ENCODE measurements at regions not wholly inside any gene's neighbourhood (a gene's known extent, or its start where the extent isn't known, plus 50 kb on each side); places are given as distances from the start of the nearest gene placed in this dataset.

GRCh38 chr15:95680728-95681127 is 649.8 kb upstream of the NR2F2 start:
- H3F3A ChIP-seq (ENCODE audit: control insufficient read depth, insufficient read depth), result no peaks in the 10 kb centered on the region
- no peak overlapping the region for H3K27ac ChIP-seq (ENCODE audit: low read depth, low read length)
- H3K36me3 ChIP-seq (ENCODE audit: control insufficient read depth, low read length), result no peaks in the 10 kb centered on the region
- no peak overlapping the region for H3K4me3 ChIP-seq (ENCODE audit: low read length)
- no peaks in the 10 kb centered on the region for H3K9me3 ChIP-seq (ENCODE audit: control insufficient read depth, insufficient read depth, low read length)
- no peaks in the 10 kb centered on the region for H3K27me3 ChIP-seq (ENCODE audit: control insufficient read depth, low read length)
- TF ChIP-seq CTCF (IDR thresholded peaks at IDR 0.05; ENCODE audit: low read depth, low read length, poor library complexity, severe bottlenecking) (no peak), EZH2phosphoT487 (IDR thresholded peaks at IDR 0.05; ENCODE audit: borderline replicate concordance, low read length) (no peak)
- no peak overlapping the region for H3K4me2 ChIP-seq (ENCODE audit: low read length)
- no peaks in the 10 kb centered on the region for H3K4me1 ChIP-seq (ENCODE audit: control insufficient read depth, low read length)
- H3K79me2 ChIP-seq (ENCODE audit: control insufficient read depth, low read length), result no peaks in the 10 kb centered on the region
- no peaks in the 10 kb centered on the region for H4K20me1 ChIP-seq (ENCODE audit: control insufficient read depth, insufficient read depth, low read depth, low read length)
- H3K9me2 ChIP-seq (replicated peaks; ENCODE audit: control insufficient read depth, low read length), result no peaks in the 10 kb centered on the region

DNA sequence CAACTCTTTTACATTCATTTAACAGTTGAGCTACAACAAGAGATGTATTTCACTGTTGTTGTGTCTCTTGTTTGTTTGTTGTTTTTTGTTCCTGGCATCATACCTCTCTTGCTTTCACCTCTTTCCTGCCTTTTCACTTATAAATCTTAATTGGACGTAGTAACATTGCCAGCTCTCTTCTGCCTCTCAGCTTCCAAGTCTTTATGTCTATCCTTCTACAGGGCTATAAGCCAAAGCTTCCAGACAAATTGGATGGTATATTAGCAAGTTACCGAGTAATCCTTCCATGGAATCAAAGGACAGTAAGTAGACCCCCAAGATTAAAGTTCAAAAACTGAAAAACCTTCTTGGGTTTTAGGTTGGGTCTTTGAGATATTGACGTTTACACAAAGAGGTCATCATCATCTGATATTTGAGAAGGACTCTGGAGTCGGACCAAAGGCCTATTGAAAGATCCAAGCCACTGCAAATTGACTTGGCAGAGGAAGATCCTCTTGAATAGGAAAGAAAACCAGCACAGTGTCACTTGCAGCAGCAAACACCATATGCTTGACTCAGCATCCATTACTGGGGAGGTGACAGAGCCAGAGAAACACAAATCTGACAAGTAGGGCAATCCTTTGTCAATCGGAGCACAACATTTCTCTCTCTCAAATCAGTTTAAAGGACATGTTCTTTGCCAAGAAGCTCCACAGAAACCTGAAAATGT is 648.5 kb upstream of the NR2F2 start:
- Histone ChIP-seq H3K79me2 (ENCODE audit: control insufficient read depth, low read length) (no peaks in the 10 kb centered on the region), H3K9me3 (ENCODE audit: control insufficient read depth, insufficient read depth, low read length) (no peaks in the 10 kb centered on the region), H3K36me3 (ENCODE audit: control insufficient read depth, low read length) (no peaks in the 10 kb centered on the region), H3K4me3 (ENCODE audit: low read length) (no peak overlapping the region), H3K27ac (ENCODE audit: low read depth, low read length) (no peak overlapping the region), H3F3A (ENCODE audit: control insufficient read depth, insufficient read depth) (no peaks in the 10 kb centered on the region), H3K4me1 (ENCODE audit: control insufficient read depth, low read length) (no peaks in the 10 kb centered on the region), H3K27me3 (ENCODE audit: control insufficient read depth, low read length) (no peaks in the 10 kb centered on the region), H3K9me2 (replicated peaks; ENCODE audit: control insufficient read depth, low read length) (no peaks in the 10 kb centered on the region), H3K4me2 (ENCODE audit: low read length) (no peak overlapping the region), H4K20me1 (ENCODE audit: control insufficient read depth, insufficient read depth, low read depth, low read length) (no peaks in the 10 kb centered on the region)
- TF ChIP-seq EZH2phosphoT487 (IDR thresholded peaks at IDR 0.05; ENCODE audit: borderline replicate concordance, low read length) (no peak), CTCF (IDR thresholded peaks at IDR 0.05; ENCODE audit: low read depth, low read length, poor library complexity, severe bottlenecking) (no peak)

GRCh38 chr15:95684126-95684525 is 646.4 kb upstream of the NR2F2 start:
- H3F3A ChIP-seq (ENCODE audit: control insufficient read depth, insufficient read depth), result no peaks in the 10 kb centered on the region
- no peak overlapping the region for H3K4me2 ChIP-seq (ENCODE audit: low read length)
- no peaks in the 10 kb centered on the region for H3K36me3 ChIP-seq (ENCODE audit: control insufficient read depth, low read length)
- no peak overlapping the region for H3K4me3 ChIP-seq (ENCODE audit: low read length)
- H3K27me3 ChIP-seq (ENCODE audit: control insufficient read depth, low read length), result no peaks in the 10 kb centered on the region
- H3K9me3 ChIP-seq (ENCODE audit: control insufficient read depth, insufficient read depth, low read length), result no peaks in the 10 kb centered on the region
- TF ChIP-seq EZH2phosphoT487 (IDR thresholded peaks at IDR 0.05; ENCODE audit: borderline replicate concordance, low read length) (no peak), CTCF (IDR thresholded peaks at IDR 0.05; ENCODE audit: low read depth, low read length, poor library complexity, severe bottlenecking) (no peak)
- H4K20me1 ChIP-seq (ENCODE audit: control insufficient read depth, insufficient read depth, low read depth, low read length), result no peaks in the 10 kb centered on the region
- H3K4me1 ChIP-seq (ENCODE audit: control insufficient read depth, low read length), result no peaks in the 10 kb centered on the region
- no peaks in the 10 kb centered on the region for H3K79me2 ChIP-seq (ENCODE audit: control insufficient read depth, low read length)
- no peaks in the 10 kb centered on the region for H3K9me2 ChIP-seq (replicated peaks; ENCODE audit: control insufficient read depth, low read length)
- H3K27ac ChIP-seq (ENCODE audit: low read depth, low read length), result no peak overlapping the region

All from DOHH2 (cell line).